Heart right ventricle (tissue), 16 donors: ENCODE measurements at regions not wholly inside any gene's neighbourhood (a gene's known extent, or its start where the extent isn't known, plus 50 kb on each side); places are given as distances from the start of the nearest gene placed in this dataset.

Experiments
- ATAC-seq, 8 donors: fragments of 200-7000 bp; cut with Tn5 transposase; one replicate each; pipeline ENCODE4 v1.9.1; 2020; ENCODE audit warnings: mild to moderate bottlenecking in 8 of 8, moderate library complexity in 8 of 8, moderate number of reproducible peaks in 1 of 8
- DNase-seq, 2 donors: peaks; one replicate each; pipeline ENCODE4 v3.0.0-alpha.2; 2020
- H3K27ac ChIP-seq, 10 donors: fragments of 200-600 bp; sonication (generic) in 2 of 10; one replicate each; pipeline versions ENCODE4 v1.5.0 to v1.8.0; 2020 to 2022; ENCODE audit warnings: mild to moderate bottlenecking in 3 of 10
- H3K27me3 ChIP-seq, 7 donors: fragments of 200-600 bp; one replicate each; pipeline ENCODE4 v1.8.0; 2021 to 2022; ENCODE audit warnings: mild to moderate bottlenecking in 2 of 7
- H3K36me3 ChIP-seq, 9 donors: fragments of 200-600 bp; sonication (generic) in 1 of 9; one replicate each; pipeline versions ENCODE4 v1.5.0 to v1.8.0; 2020 to 2022; ENCODE audit warnings: mild to moderate bottlenecking in 2 of 9
- H3K4me1 ChIP-seq, 9 donors: fragments of 200-600 bp; sonication (generic) in 1 of 9; one replicate each; pipeline versions ENCODE4 v1.5.0 to v1.8.0; 2020 to 2022; ENCODE audit warnings: mild to moderate bottlenecking in 4 of 9
- H3K4me3 ChIP-seq, 10 donors: fragments of 200-600 bp; sonication (generic) in 2 of 10; one replicate each; pipeline versions ENCODE4 v1.5.0 to v1.8.0; 2020 to 2022; ENCODE audit warnings: mild to moderate bottlenecking in 7 of 10, moderate library complexity in 2 of 10
- H3K9me3 ChIP-seq, 11 donors: fragments of 200-600 bp in 10 of 11; sonication (generic) in 2 of 11; one replicate each; pipeline versions ENCODE4 v1.5.0 to v1.8.0; 2013 to 2022; ENCODE audit warnings: mild to moderate bottlenecking in 2 of 11, control low read depth in 1 of 11, moderate library complexity in 1 of 11
- WGBS, 2 donors: extraction: QIAGEN DNeasy Blood & Tissue Kit; methylation state at CpG; one replicate each; pipeline ENCODE4 v1.1.7; 2013; ENCODE audit warnings: inconsistent platforms in 1 of 2; 5-methylcytosine and 5-hydroxymethylcytosine counted together
- intact Hi-C, 10 donors: fragments of 100-400 bp; cut with DNase I; formaldehyde crosslinking; loops; one replicate each; pipeline versions ENCODE4 v1.11.1 to v1.14.2; 2022
- TF ChIP-seq, protein P1 (sequence below), 9 donors: fragments of 200-600 bp; sonication (generic) in 2 of 9; IDR thresholded peaks; one replicate each; pipeline versions ENCODE4 v1.5.0 to v1.8.0; 2021 to 2022; ENCODE audit warnings: antibody characterized with exemption in 9 of 9, mild to moderate bottlenecking in 5 of 9, moderate library complexity in 1 of 9
- donor health status: Arrhythmogenic right ventricular cardiomyopathy.
- donor health status: ischemic (EF 13 %, LVEDD 7.1; RV severe dilation, severe dysfunction).
- donor health status: healthy with polysubstance abuse.
- donor health status: DM: no; HTN: yes; CAD: no.
- donor health status: DM: no; HTN: no; CAD: no.
- donor health status: ischemic (EF 25% LVEDD 6.9; RV normal size, moderate dysfunction).
- donor health status: ischemic (EF 25% LVEDD 5.7; RV mildly dilated, moderate dysfunction).
- donor health status: healthy.
- donor health status: DM: yes; HTN: yes; CAD: no.
- donor health status: Ischemic cardiomyopathy.
- donor health status: ischemic (EF 35%, LVEDD 5.7; RV mildly dilated, moderate dysfunction).
- donor health status: nonischemic (EF 11% LVEDD 7.7; RV severe dilation, severe dysfunction).
- donor health status: DM: yes; HTN: yes; CAD: no.
- donor health status: PGD.
- donor health status: ischemic (EF 29% LVEDD 5.4; RV normal size, mild dysfunction).
- donor health status: nonischemic (EF 23%, LVEDD 6.1; RV moderate dilation, normal function).

DNA sequence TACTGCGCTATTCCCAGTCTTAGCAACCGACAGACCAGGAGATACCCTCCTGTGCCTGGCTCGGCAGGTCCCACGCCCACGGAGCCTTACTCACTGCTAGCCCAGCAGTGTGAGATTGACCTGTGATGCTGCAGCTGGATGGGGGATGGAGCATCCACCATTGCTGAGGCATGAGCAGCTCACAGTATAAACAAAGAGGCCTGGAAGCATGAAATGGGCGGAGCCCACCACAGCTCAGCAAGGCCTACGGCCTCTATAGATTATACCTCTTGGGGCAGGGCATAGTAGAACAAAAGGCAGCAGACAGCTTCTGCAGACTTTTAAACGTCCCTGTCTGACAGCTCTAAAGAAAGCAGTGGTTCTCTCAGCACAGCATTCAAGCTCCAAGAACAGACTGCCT lies 160.3 kb downstream of the ANXA2 start:
- Histone ChIP-seq H3K9me3 (peaks cover 0 to 9% (median 0%) of the 10 kb centered on the region in 11 donors), H3K4me3 (no peak overlapping the region), H3K27me3 (peaks cover 0 to 38% (median 4%) of the 10 kb centered on the region in 7 donors), H3K4me1 (no peaks in the 10 kb centered on the region), H3K27ac (no peak overlapping the region), H3K36me3 (no peaks in the 10 kb centered on the region)
- intact Hi-C loops, result no loop called here
- TF ChIP-seq, protein P1, sequence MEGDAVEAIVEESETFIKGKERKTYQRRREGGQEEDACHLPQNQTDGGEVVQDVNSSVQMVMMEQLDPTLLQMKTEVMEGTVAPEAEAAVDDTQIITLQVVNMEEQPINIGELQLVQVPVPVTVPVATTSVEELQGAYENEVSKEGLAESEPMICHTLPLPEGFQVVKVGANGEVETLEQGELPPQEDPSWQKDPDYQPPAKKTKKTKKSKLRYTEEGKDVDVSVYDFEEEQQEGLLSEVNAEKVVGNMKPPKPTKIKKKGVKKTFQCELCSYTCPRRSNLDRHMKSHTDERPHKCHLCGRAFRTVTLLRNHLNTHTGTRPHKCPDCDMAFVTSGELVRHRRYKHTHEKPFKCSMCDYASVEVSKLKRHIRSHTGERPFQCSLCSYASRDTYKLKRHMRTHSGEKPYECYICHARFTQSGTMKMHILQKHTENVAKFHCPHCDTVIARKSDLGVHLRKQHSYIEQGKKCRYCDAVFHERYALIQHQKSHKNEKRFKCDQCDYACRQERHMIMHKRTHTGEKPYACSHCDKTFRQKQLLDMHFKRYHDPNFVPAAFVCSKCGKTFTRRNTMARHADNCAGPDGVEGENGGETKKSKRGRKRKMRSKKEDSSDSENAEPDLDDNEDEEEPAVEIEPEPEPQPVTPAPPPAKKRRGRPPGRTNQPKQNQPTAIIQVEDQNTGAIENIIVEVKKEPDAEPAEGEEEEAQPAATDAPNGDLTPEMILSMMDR (IDR thresholded peaks at IDR 0.05), result no peak
- DNase-seq (no peak), ATAC-seq (no peak)
- WGBS, 2 donors, result 67 to 69% methylated on average over 8 of the region's 8 CpGs

DNA sequence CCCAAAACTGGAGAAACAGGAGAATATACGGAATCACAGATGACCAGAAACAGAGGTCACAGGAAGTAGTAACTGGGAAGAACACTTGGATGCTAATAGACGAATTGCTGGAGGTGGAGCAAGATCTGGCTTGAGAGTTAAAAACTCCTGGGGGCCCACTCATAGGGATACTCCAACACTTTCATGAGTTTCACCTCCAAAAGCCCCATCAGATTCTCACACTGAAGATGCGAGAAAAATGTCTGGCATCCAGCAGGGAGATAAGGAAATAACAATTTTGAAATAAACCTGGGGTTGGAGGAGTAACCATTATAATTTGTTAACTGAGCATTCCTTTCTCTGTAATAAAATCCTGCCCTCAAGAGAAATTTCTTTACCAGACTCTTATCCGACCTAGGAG lies 154.0 kb downstream of the ANXA2 start:
- Histone ChIP-seq H3K36me3 (no peaks in the 10 kb centered on the region), H3K27me3 (peaks cover 0 to 10% (median 0%) of the 10 kb centered on the region in 7 donors), H3K9me3 (peaks cover 0 to 23% (median 0%) of the 10 kb centered on the region in 11 donors), H3K4me3 (no peak overlapping the region), H3K4me1 (no peaks in the 10 kb centered on the region), H3K27ac (no peak overlapping the region)
- TF ChIP-seq, protein P1 (IDR thresholded peaks at IDR 0.05), result no peak
- intact Hi-C loops, result no loop called here
- no peak for ATAC-seq
- WGBS, 2 donors, result 46 to 54% methylated on average over 4 of the region's 4 CpGs
- DNase-seq, result no peak

DNA sequence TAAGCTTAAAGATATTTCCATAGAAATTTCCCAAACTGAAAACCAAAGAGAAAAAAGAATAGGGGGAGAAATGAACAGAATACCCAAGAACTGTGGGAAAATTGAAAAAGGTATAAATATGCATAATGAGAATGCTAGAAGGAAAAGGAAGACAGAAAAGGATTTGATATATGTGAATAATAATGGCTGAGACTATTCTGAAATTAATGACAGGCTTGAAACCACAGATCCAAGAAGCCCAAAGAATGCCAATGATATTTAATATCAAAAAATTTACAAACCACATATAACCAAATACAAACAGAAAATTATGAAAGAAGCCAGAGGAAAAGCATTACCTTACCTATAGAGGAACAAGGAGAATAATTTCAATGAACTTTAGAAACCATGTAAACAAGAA lies 153.0 kb downstream of the ANXA2 start:
- ATAC-seq (no peak), DNase-seq (no peak)
- H3K9me3 ChIP-seq, result peaks cover 0 to 23% (median 0%) of the 10 kb centered on the region in 11 donors
- no peaks in the 10 kb centered on the region for H3K36me3 ChIP-seq
- H3K4me1 ChIP-seq, result no peaks in the 10 kb centered on the region
- H3K27ac ChIP-seq, result no peak overlapping the region
- peaks cover 0 to 5% (median under 1%) of the 10 kb centered on the region in 7 donors for H3K27me3 ChIP-seq
- no peak overlapping the region for H3K4me3 ChIP-seq
- intact Hi-C loops, result no loop called here
- TF ChIP-seq, protein P1 (IDR thresholded peaks at IDR 0.05), result no peak

DNA sequence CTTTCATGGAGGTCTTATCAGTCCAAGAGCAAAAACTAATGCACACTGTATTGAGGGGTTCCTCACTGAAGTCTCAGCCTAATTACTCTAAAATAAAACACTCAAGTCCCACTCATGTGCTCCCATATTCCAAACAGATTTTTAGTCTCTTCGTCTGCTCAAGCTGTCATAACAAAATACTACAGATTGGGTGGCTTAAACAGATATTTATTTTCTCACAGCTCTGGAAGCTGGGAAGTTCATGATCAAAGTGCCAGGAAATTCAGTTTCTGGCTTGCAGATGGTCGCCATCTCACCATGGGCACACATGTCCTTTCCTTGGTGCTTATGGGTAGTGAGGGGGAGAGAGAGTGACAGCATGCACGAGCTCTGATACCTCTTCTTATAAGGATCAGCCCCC lies 147.5 kb downstream of the ANXA2 start:
- DNase-seq (no peak), ATAC-seq (no peak)
- WGBS, 2 donors, result 69 to 78% methylated on average over 3 of the region's 3 CpGs
- no peak overlapping the region for H3K4me3 ChIP-seq
- H3K27me3 ChIP-seq, result peaks cover 0 to 18% (median 10%) of the 10 kb centered on the region in 7 donors
- H3K27ac ChIP-seq, result no peak overlapping the region
- no peaks in the 10 kb centered on the region for H3K4me1 ChIP-seq
- TF ChIP-seq, protein P1 (IDR thresholded peaks at IDR 0.05), result no peak
- H3K36me3 ChIP-seq, result no peaks in the 10 kb centered on the region
- no peaks in the 10 kb centered on the region for H3K9me3 ChIP-seq
- intact Hi-C loops, result no loop called here
